AG09309 (cell line): ENCODE measurements at regions not wholly inside any gene's neighbourhood (a gene's known extent, or its start where the extent isn't known, plus 50 kb on each side); places are given as distances from the start of the nearest gene placed in this dataset.
"Not testable (repeated sequence)": the region's sequence is repeated elsewhere in the genome, so short reads cannot be mapped to it uniquely, and the experiment has no call there.

Source experiments
- DNase-seq: peaks from one replicate; pipeline ENCODE4 v3.0.0-alpha.2; 2010; ENCODE audit warnings: low read depth
- H3K4me3 ChIP-seq: 2 replicates; pipeline ENCODE4 v1.5.1; 2011; ENCODE audit warnings: mild to moderate bottlenecking, low read depth, low read length, moderate library complexity; ENCODE audit not compliant: control insufficient read depth
- CTCF ChIP-seq: IDR thresholded peaks from 2 replicates; pipeline ENCODE4 v1.5.1; 2011; ENCODE audit warnings: mild to moderate bottlenecking, low read depth, low read length, inconsistent platforms; ENCODE audit not compliant: insufficient read depth, control insufficient read depth; ENCODE audit errors: missing control alignments

DNA sequence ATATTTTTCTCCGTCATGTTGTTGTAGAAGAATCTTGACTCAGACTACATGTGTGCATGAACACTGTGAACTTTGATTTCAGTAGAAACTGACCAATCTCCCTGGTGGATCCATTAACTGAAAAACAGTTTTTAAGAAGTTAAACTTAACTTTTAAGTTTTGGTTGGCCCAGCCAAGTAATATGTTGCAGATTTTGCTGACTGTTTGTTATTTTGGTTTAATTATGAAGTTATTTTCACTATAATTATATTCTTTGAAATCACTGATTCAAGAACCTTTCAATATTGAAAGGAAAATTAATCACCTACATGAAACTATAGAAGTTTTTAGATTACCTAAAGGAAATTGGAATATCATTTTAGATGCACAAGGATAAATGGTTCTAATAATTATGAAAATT lies 373.6 kb upstream of the COX7C start:
- no peak overlapping the region for H3K4me3 ChIP-seq
- no peak for DNase-seq
- no peak for TF ChIP-seq CTCF

- no peak for DNase-seq
- no peak for TF ChIP-seq CTCF
- no peak overlapping the region for H3K4me3 ChIP-seq
Observed at GRCh38 chr5:86257871-86258270, 359.9 kb upstream of the COX7C start.

DNA sequence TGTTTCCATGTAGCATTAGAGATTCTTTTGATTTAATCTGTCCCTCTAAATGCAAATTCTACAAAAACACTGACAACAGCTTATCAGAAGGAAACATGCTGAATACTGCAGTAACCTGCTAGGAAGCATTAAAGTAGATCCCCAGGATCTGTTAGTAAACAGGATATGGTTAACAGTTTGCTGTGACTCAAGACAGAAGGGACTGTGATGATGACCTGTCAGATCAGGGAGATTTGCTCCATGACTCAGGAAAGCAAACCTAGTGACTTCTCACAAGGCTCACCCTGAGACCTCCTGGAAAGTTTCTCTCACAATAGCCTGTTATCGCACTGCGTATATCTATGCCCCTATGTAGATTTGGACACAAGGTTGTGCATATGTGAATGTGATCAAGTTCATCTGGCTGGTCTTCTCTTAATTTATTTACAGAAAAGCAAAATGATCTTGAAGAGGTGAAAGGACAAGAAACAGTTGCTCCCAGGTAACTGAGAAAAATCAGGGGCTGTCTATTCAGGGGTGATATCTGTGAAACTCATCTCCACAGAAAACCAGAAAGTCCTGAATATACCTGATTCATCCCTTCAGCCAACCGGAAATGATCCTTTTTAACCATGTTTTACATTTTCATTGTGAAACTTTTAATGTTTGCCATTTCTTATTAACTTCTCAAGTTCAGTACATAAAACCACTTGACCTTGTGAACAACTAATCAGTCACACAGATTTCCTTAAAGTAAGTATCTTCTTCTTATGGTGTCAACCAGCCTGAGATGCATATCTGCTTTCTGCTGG lies 333.1 kb upstream of the COX7C start:
- not testable (repeated sequence) for H3K4me3 ChIP-seq, DNase-seq

DNA sequence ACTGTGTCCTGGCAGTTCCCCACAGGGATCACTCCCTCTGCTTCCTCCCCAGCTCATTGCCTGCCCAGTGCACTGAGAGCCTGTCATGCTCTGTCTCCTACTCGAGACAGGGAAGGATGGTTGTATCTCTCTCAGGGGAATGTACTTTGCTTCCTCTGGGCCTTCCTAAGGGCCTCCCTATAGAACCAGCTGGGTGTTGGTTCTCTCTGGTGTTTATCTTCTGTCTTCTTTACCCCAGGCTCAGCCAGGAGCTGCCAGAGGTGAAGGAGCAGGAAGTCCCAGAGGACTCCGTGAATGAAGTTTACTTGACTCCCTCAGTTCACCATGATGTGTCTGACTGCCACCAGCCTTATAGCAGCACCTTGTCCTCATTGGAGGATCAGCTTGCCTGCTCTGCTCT lies 330.3 kb upstream of the COX7C start:
- not testable (repeated sequence) for DNase-seq

GRCh38 chr5:86289786-86290185 lies 328.0 kb upstream of the COX7C start:
- not testable (repeated sequence) for DNase-seq, H3K4me3 ChIP-seq

More for the DNA sequence above, 330.3 kb upstream of the COX7C start:
- H3K4me3 ChIP-seq: not testable (repeated sequence)

DNA sequence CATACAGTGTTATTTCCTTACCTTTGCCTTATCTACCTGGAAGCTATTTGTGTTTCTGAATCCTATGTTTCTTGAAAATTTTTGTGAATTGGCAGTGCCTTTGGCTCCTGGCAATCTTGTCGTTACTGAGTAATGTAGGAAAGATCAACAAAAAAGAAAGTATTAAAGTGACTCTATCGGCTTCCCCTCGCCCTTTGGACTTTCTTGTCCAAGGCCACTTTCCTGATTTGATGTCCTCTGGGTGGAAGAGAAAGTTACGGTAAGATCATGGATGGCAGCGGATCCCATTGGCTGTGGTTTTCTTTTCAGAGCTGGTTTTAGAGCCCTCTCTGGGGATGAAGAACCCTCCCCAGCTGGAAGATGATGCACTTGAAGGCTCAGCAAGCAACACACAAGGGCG lies 324.9 kb upstream of the COX7C start:
- not testable (repeated sequence) for H3K4me3 ChIP-seq, DNase-seq

DNA sequence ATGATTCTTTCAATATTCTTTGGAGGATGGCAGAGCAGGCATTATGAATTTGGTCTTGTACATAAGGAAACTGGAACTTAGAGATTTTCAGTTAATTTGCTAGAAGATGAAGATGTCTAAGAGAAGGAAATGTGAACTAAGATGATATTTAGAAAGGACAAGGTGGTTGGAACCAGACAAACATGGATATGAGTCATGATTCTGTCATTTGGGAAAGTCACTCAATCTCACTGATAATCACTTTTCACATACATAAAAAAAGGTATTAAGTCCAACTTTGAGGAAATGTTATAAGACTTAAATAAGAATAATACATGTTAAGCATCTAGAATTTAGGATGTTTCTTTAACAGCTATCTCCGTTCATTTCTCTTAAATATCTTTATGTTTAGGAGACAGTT lies 315.1 kb upstream of the COX7C start:
- not testable (repeated sequence) for H3K4me3 ChIP-seq, DNase-seq

DNA sequence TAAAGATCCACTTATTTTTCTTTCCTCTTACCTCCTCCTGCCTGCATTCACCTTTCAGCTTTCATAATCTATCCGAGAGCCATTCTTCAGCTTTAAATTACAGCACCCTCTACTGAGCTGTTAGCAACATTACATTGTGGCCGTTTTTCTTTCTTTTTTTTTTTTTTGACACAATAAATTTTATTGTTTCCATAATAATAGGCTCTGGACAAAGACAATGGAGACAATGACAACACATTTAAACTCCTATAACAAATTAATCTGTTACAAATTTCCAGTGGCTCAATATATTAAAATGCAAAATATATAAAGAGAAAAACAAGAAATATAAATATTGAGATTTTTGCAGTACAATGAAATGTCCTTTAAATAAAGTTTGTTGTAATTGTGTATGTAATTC lies 312.7 kb upstream of the COX7C start:
- H3K4me3 ChIP-seq, DNase-seq: not testable (repeated sequence)

- DNase-seq: no peak
- no peak overlapping the region for H3K4me3 ChIP-seq
- TF ChIP-seq CTCF: no peak
Observed at GRCh38 chr5:86314951-86315350, 302.8 kb upstream of the COX7C start.

- H3K4me3 ChIP-seq: no peak overlapping the region
- TF ChIP-seq CTCF: no peak
- DNase-seq: no peak
Observed at GRCh38 chr5:86320266-86320665, 297.5 kb upstream of the COX7C start.
